HepG2 (cell line): ENCODE measurements at regions not wholly inside any gene's neighbourhood (a gene's known extent, or its start where the extent isn't known, plus 50 kb on each side); places are given as distances from the start of the nearest gene placed in this dataset.

Source experiments
- ATAC-seq: fragments of 200-7000 bp; cut with Tn5 transposase; 3 replicates; pipeline ENCODE4 v1.9.1; 2020; ENCODE audit warnings: mild to moderate bottlenecking, moderate library complexity
- BruUV-seq: library from RNA; stranded (reverse); fragments of 400-500 nt; replicated peaks from 2 replicates; lab custom pipeline; 2021; lab: Mats Ljungman, UMichigan
- CTCF ChIA-PET: fragments of 300-600 bp; formaldehyde crosslinking; extraction: SDS; loops from one replicate; lab custom pipeline; 2021; ENCODE audit warnings: low total read pairs, inconsistent platforms, low intra/inter-chr PET ratio; lab: Yijun Ruan, JAX
- POLR2A ChIA-PET: fragments of 350-600 bp; sonication (Branson Sonifier 250); formaldehyde crosslinking; loops from one replicate; lab custom pipeline; 2020; ENCODE audit warnings: antibody characterized with exemption, inconsistent platforms; lab: Yijun Ruan, JAX
- DNase-seq: peaks from one replicate; pipeline ENCODE4 v3.0.0-alpha.2; 2015; ENCODE audit warnings: low spot score
- FAIRE-seq: peaks from 3 replicates; lab custom pipeline; 2011; peaks lifted over from hg19 to GRCh38; lab: Jason Lieb, UNC
- H2AFZ ChIP-seq: one replicate; pipeline ENCODE4 v1.6.1; 2011; ENCODE audit warnings: low read length, inconsistent platforms
- H3K27ac ChIP-seq: fragments of 300-600 bp; 3 replicates; pipeline ENCODE4 v1.8.0; 2011; ENCODE audit warnings: mixed run types, mild to moderate bottlenecking, mixed read lengths, low read length, inconsistent platforms; ENCODE audit not compliant: insufficient read depth; ENCODE audit errors: extremely low read length
- H3K27me3 ChIP-seq, 2 experiments: fragments of 200-600 bp in 1 of 2; 2 replicates in 1 of 2; 3 replicates in 1 of 2; pipeline versions ENCODE4 v1.6.0 to v1.8.0; 2011; ENCODE audit warnings: low read length in 2 of 2, mild to moderate bottlenecking in 2 of 2, moderate library complexity in 2 of 2, inconsistent platforms in 1 of 2; ENCODE audit not compliant: insufficient read depth in 2 of 2, control insufficient read depth in 1 of 2
- H3K36me3 ChIP-seq, 2 experiments: fragments of 200-600 bp in 1 of 2; replicated peaks in 1 of 2; 2 replicates in 1 of 2; 3 replicates in 1 of 2; pipeline versions ENCODE4 v1.5.1 to v1.8.0; 2011; ENCODE audit warnings: low read length in 2 of 2, inconsistent platforms in 1 of 2; ENCODE audit not compliant: insufficient read depth in 2 of 2, control insufficient read depth in 1 of 2
- H3K4me1 ChIP-seq: 2 replicates; pipeline ENCODE4 v1.5.1; 2012; ENCODE audit warnings: low read length, inconsistent platforms; ENCODE audit not compliant: insufficient read depth
- H3K4me2 ChIP-seq: 2 replicates; pipeline ENCODE4 v1.6.0; 2011; ENCODE audit warnings: low read depth, low read length, inconsistent platforms
- H3K4me3 ChIP-seq, 3 experiments: fragments of 200-600 bp in 1 of 3; sonication (generic), shearing (Covaris generic) in 1 of 3; replicated peaks in 1 of 3; 2 replicates each; pipeline ENCODE4 v1.5.1; 2011 to 2016; ENCODE audit warnings: low read length in 3 of 3, inconsistent platforms in 2 of 3, low read depth in 2 of 3, mild to moderate bottlenecking in 2 of 3, control low read depth in 1 of 3, mixed read lengths in 1 of 3; ENCODE audit not compliant: insufficient read depth in 1 of 3
- H3K79me2 ChIP-seq: one replicate; pipeline ENCODE4 v1.6.1; 2011; ENCODE audit warnings: low read length, inconsistent platforms; ENCODE audit not compliant: insufficient read depth
- H3K9ac ChIP-seq: 2 replicates; pipeline ENCODE4 v1.6.0; 2011; ENCODE audit warnings: mild to moderate bottlenecking, low read depth, low read length, inconsistent platforms; ENCODE audit not compliant: insufficient read depth
- H3K9me3 ChIP-seq: 2 replicates; pipeline ENCODE4 v1.5.1; 2012; ENCODE audit warnings: mild to moderate bottlenecking, low read length
- H4K20me1 ChIP-seq: 2 replicates; pipeline ENCODE4 v1.6.0; 2011; ENCODE audit warnings: inconsistent platforms, mild to moderate bottlenecking, low read length, moderate library complexity; ENCODE audit not compliant: insufficient read depth
- FOXP1 ChIP-seq, 2 experiments: fragments of 450-650 bp in 1 of 2; IDR thresholded peaks; 2 replicates each; pipeline ENCODE4 v1.6.1; 2017 to 2018; ENCODE audit warnings: antibody characterized with exemption in 1 of 2
- PAF1 ChIP-seq: IDR thresholded peaks from 2 replicates; pipeline ENCODE4 v1.6.1; 2016; ENCODE audit warnings: missing genetic modification reagents, missing compliant biosample characterization
- PTBP1 ChIP-seq: fragments of 200-400 bp; formaldehyde crosslinking; IDR thresholded peaks from 2 replicates; pipeline ENCODE4 v1.6.1; 2018; ENCODE audit warnings: low read length, low read depth; ENCODE audit not compliant: poor library complexity, severe bottlenecking
- SP2 ChIP-seq: sonication (generic); formaldehyde crosslinking; IDR thresholded peaks from 2 replicates; pipeline ENCODE4 v1.5.1; 2020; ENCODE audit warnings: mild to moderate bottlenecking, missing genetic modification reagents
- ZNF782 ChIP-seq: sonication (generic); formaldehyde crosslinking; IDR thresholded peaks from 2 replicates; pipeline ENCODE4 v1.4.0; 2020; ENCODE audit warnings: missing genetic modification reagents, mild to moderate bottlenecking, borderline replicate concordance
- ZSCAN25 ChIP-seq: sonication (generic); formaldehyde crosslinking; IDR thresholded peaks from 2 replicates; pipeline ENCODE4 v1.8.0; 2022; ENCODE audit warnings: mild to moderate bottlenecking, missing genetic modification reagents
- WGBS: methylation state at CpG from one replicate; pipeline ENCODE4 v1.1.6; 2017; ENCODE audit warnings: low lambda C conversion rate; 5-methylcytosine and 5-hydroxymethylcytosine counted together
- in situ Hi-C: cut with HindIII; loops from 2 replicates; pipeline ENCODE4 v1.10.0; 2017; ENCODE audit warnings: low pct_unique_long_range_greater_than_20kb; ENCODE audit not compliant: extremely low pct_ligation_motif_present
- intact Hi-C: fragments of 100-400 bp; cut with micrococcal nuclease; formaldehyde crosslinking; loops from one replicate; pipeline ENCODE4 v1.10.0; 2022; ENCODE audit not compliant: unreplicated experiment
- TF ChIP-seq, protein P1 (sequence below): sonication (generic); formaldehyde crosslinking; IDR thresholded peaks from 2 replicates; pipeline ENCODE4 v1.5.0; 2020; ENCODE audit warnings: mild to moderate bottlenecking, missing genetic modification reagents
- TF ChIP-seq, protein P2 (sequence below): sonication (generic); formaldehyde crosslinking; IDR thresholded peaks from 2 replicates; pipeline ENCODE4 v1.4.0; 2020; ENCODE audit warnings: missing genetic modification reagents
- TF ChIP-seq, protein P3 (sequence below): sonication (generic); formaldehyde crosslinking; conservative IDR thresholded peaks from 2 replicates; pipeline ENCODE4 v1.4.0; 2020; ENCODE audit warnings: missing genetic modification reagents
- TF ChIP-seq, protein P4 (sequence below): sonication (generic); formaldehyde crosslinking; IDR thresholded peaks from 2 replicates; pipeline ENCODE4 v1.8.0; 2022; ENCODE audit warnings: mild to moderate bottlenecking, missing genetic modification reagents; ENCODE audit not compliant: insufficient replicate concordance
- TF ChIP-seq, protein P5 (sequence below): sonication (generic); formaldehyde crosslinking; IDR thresholded peaks from 2 replicates; pipeline ENCODE4 v1.4.0; 2020; ENCODE audit warnings: mild to moderate bottlenecking, low read depth, missing genetic modification reagents
- TF ChIP-seq, protein P6 (sequence below): sonication (generic); formaldehyde crosslinking; IDR thresholded peaks from 2 replicates; pipeline ENCODE4 v1.4.0; 2020; ENCODE audit warnings: missing genetic modification reagents

DNA sequence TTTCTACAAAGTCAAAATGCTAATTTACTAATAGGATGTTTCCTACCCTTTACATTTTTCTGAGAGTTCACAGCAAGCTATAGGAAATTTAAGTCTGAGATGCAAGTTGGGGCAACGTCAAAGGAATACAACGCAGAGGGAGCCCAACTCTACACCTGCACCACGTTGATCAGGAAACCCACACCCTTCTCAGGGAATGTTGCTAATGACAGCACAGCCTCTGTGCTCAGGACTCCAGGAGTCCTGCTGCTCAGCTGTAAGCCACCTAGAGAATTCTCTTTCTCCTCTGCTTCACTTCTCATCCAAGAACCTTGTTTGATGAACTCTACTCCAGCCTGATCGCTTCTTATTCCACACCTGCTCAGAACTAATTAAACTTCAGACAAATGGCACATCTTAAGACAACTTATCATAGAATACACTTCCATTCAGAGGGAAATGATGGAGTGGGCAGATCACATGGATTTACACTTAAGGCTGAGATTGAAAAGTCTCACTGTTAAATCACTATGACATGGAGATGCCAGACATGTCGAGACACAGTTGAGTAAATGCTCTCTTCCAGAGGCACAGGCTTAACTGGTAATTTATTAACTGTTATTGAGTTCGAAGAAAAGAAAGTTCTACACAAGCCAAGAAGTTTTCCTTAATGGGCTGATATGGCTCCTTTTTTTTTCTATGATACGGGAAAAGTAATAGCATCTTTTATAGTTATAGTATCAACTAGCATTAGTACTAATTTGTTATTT lies 811.6 kb upstream of the ARGLU1 start (continued):
- TF ChIP-seq, protein P1, sequence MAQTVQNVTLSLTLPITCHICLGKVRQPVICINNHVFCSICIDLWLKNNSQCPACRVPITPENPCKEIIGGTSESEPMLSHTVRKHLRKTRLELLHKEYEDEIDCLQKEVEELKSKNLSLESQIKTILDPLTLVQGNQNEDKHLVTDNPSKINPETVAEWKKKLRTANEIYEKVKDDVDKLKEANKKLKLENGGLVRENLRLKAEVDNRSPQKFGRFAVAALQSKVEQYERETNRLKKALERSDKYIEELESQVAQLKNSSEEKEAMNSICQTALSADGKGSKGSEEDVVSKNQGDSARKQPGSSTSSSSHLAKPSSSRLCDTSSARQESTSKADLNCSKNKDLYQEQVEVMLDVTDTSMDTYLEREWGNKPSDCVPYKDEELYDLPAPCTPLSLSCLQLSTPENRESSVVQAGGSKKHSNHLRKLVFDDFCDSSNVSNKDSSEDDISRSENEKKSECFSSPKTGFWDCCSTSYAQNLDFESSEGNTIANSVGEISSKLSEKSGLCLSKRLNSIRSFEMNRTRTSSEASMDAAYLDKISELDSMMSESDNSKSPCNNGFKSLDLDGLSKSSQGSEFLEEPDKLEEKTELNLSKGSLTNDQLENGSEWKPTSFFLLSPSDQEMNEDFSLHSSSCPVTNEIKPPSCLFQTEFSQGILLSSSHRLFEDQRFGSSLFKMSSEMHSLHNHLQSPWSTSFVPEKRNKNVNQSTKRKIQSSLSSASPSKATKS (CRISPR knock-in tag) = no peak
- TF ChIP-seq, protein P2, sequence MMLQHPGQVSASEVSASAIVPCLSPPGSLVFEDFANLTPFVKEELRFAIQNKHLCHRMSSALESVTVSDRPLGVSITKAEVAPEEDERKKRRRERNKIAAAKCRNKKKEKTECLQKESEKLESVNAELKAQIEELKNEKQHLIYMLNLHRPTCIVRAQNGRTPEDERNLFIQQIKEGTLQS = no peak

DNA sequence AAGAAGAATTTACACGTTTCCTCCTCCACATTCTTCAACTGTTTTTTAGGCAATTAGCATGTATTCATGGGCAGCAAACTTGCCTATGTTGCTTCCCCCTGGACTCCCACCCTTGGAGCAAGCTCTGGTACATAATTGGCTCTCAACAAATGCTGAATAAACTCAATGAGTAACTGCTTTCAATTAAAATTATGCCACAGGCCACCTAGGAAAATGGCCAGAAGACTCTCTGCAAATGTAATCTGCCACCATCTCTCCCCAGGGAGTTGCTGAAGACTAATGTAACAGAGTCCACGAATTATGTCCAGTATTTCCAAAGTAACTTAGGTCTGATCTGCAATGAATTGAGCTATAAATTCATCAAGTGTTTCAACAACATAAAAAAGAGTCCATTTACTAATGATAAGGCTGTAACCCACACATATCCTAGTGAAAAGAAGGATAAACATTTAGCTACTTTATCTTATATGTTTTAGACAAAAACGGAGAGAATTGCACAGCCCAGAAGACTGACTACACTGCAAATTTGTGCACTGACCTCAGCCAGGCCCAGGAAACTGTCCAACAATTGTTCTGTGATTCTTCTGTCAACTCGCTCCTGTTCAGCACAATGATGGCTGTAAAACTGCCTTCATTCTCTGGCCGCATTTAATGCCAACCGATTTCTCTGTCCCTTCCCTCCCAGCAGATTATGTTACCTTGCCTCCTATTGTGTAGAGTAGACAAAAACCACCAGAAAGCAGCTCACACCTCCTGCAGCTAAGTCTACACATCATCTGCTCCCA lies 808.6 kb upstream of the ARGLU1 start:
- no peaks in the 10 kb centered on the region for H3K9me3 ChIP-seq
- H3K4me2 ChIP-seq = no peak overlapping the region
- no peak overlapping the region for H3K27ac ChIP-seq
- H4K20me1 ChIP-seq = no peaks in the 10 kb centered on the region
- ATAC-seq = no peak
- in situ Hi-C loops (no loop called here), intact Hi-C loops (no loop called here)
- no peaks in the 10 kb centered on the region for H3K36me3 ChIP-seq
- no peak overlapping the region for H3K9ac ChIP-seq
- H3K79me2 ChIP-seq = no peaks in the 10 kb centered on the region
- H2AFZ ChIP-seq = no peak overlapping the region
- no peak for FAIRE-seq
- CTCF ChIA-PET = no interaction called here
- no peak for DNase-seq
- BruUV-seq = no TSS peak
- H3K4me1 ChIP-seq = no peaks in the 10 kb centered on the region
- no peak overlapping the region for H3K4me3 ChIP-seq
- POLR2A ChIA-PET = no interaction called here
- 19% methylated on average over 6 of the region's 6 CpGs for WGBS
- H3K27me3 ChIP-seq = no peaks in the 10 kb centered on the region
- TF ChIP-seq SP2 (CRISPR knock-in tag) (no peak), PAF1 (CRISPR knock-in tag) (no peak), ZSCAN25 (CRISPR knock-in tag) (no peak), FOXP1 (IDR thresholded peaks at IDR 0.05) (no peak), FOXP1 (CRISPR knock-in tag; IDR thresholded peaks at IDR 0.05) (no peak), PTBP1 (no peak), ZNF782 (CRISPR knock-in tag) (no peak)
- TF ChIP-seq, protein P3, sequence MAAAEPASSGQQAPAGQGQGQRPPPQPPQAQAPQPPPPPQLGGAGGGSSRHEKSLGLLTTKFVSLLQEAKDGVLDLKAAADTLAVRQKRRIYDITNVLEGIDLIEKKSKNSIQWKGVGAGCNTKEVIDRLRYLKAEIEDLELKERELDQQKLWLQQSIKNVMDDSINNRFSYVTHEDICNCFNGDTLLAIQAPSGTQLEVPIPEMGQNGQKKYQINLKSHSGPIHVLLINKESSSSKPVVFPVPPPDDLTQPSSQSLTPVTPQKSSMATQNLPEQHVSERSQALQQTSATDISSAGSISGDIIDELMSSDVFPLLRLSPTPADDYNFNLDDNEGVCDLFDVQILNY (CRISPR knock-in tag) = no peak
- TF ChIP-seq, protein P4, sequence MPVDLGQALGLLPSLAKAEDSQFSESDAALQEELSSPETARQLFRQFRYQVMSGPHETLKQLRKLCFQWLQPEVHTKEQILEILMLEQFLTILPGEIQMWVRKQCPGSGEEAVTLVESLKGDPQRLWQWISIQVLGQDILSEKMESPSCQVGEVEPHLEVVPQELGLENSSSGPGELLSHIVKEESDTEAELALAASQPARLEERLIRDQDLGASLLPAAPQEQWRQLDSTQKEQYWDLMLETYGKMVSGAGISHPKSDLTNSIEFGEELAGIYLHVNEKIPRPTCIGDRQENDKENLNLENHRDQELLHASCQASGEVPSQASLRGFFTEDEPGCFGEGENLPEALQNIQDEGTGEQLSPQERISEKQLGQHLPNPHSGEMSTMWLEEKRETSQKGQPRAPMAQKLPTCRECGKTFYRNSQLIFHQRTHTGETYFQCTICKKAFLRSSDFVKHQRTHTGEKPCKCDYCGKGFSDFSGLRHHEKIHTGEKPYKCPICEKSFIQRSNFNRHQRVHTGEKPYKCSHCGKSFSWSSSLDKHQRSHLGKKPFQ (CRISPR knock-in tag) = no peak
- TF ChIP-seq, protein P5, sequence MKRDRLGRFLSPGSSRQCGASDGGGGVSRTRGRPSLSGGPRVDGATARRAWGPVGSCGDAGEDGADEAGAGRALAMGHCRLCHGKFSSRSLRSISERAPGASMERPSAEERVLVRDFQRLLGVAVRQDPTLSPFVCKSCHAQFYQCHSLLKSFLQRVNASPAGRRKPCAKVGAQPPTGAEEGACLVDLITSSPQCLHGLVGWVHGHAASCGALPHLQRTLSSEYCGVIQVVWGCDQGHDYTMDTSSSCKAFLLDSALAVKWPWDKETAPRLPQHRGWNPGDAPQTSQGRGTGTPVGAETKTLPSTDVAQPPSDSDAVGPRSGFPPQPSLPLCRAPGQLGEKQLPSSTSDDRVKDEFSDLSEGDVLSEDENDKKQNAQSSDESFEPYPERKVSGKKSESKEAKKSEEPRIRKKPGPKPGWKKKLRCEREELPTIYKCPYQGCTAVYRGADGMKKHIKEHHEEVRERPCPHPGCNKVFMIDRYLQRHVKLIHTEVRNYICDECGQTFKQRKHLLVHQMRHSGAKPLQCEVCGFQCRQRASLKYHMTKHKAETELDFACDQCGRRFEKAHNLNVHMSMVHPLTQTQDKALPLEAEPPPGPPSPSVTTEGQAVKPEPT (CRISPR knock-in tag) = no peak
- TF ChIP-seq, protein P6, sequence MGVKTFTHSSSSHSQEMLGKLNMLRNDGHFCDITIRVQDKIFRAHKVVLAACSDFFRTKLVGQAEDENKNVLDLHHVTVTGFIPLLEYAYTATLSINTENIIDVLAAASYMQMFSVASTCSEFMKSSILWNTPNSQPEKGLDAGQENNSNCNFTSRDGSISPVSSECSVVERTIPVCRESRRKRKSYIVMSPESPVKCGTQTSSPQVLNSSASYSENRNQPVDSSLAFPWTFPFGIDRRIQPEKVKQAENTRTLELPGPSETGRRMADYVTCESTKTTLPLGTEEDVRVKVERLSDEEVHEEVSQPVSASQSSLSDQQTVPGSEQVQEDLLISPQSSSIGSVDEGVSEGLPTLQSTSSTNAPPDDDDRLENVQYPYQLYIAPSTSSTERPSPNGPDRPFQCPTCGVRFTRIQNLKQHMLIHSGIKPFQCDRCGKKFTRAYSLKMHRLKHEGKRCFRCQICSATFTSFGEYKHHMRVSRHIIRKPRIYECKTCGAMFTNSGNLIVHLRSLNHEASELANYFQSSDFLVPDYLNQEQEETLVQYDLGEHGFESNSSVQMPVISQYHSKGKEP (CRISPR knock-in tag) = no peak
